ENCODE measurements at regions not wholly inside any gene's neighbourhood (a gene's known extent, or its start where the extent isn't known, plus 50 kb on each side); places are given as distances from the start of the nearest gene placed in this dataset.
"Not testable (repeated sequence)": the region's sequence is repeated elsewhere in the genome, so short reads cannot be mapped to it uniquely, and the experiment has no call there.

DNA sequence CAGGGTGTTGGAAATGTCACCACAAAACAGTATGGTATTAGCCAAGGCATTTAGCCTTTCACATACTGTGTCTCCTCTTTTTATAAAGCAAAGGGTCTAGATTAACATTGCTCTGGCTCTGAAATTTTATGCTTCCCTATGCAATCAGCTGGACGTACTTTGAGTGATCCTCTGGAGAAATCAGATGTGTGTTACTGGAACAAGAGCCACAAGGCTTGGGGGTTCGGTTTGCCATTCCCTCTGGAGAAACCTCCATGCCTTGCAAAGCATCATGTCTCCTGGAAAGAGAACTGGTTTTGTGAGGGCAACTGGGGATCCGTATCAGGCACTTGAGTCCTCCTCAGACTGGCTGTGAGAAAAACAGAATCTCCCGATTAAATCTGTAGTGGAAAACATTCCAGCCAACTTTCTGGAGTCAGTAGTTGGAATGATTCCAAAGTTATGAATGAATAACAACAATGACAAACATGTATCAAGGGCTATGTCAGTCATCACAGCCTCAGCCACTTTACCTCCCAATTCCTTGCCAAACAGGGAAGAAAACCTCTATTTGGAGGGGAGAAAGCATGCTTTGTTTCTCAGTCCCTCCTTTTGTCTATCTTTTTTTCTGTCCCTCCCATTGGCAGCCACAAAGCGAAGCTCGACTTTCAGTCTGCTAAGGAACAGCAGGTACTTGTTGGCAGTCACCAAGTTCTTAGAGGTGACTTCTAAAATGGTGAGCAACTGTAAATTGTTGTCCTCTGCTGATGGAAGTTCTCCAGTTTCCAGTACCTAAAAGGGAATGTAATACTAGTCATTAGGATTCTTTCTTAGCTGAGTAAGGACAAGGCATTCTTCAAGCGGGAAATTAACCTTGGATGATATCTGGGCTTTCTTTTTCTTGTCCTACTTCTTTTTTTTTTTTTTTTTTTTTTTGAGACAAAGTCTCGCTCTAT, 864.8 kb upstream of the AUTS2 start:
- DNase-seq = no peak

DNA sequence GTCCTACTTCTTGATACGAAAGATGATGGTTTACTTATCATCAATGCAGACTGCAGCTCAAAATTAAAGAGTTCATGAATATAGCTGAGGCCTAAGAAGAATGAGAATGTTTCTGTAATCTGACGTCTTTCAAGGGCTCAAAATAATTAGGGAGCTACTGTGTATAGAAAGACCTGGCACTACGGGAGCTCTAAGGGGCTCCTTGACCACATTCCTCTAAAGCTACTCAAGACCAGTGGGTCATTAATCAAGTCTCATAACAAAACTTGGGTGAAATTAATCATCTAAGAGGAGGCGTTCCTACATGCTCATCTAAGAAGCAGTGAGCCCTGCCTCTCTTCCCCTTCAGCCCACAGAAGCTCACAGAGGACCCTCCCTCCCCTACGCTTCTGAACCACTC, 863.8 kb upstream of the AUTS2 start:
- no peak for DNase-seq

DNA sequence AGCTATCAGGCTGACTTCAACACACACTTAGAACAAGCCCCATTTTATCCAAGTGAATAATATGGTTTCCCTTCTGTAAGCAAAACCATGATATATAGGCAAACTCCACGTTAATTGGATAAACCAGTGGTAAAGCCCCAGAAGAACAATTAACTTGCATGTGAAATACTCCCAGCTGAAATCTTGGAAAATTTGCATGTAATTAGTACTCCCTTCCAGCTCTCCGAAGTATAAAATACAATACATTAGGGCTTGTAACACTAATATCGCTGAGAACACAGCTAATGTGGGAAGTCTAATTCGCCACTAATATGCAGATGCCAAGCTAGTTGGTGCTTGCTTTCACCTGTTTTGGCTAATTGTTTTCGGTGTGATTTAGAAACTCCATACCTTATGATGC, 859.0 kb upstream of the AUTS2 start:
- DNase-seq = no peak

DNA sequence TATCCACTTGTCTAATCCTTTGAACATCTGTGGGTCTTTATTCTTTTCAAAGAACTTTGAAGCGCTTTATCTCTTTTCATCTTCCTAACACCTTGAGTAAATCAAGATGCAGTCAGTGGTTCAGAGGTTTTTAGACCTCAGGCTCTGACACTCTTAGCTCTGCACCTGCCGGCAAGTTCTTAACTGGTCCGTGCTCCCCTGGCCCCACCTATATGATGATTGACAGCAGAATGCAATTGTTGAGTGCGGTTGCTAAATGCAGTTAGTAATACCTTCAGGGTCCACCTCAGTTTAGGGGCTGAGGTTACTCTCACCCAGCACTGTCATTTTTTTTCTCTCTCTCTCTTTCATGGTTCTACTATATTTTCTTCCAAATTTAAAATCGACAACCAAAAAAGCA, 854.2 kb upstream of the AUTS2 start:
- no peak for DNase-seq

DNA sequence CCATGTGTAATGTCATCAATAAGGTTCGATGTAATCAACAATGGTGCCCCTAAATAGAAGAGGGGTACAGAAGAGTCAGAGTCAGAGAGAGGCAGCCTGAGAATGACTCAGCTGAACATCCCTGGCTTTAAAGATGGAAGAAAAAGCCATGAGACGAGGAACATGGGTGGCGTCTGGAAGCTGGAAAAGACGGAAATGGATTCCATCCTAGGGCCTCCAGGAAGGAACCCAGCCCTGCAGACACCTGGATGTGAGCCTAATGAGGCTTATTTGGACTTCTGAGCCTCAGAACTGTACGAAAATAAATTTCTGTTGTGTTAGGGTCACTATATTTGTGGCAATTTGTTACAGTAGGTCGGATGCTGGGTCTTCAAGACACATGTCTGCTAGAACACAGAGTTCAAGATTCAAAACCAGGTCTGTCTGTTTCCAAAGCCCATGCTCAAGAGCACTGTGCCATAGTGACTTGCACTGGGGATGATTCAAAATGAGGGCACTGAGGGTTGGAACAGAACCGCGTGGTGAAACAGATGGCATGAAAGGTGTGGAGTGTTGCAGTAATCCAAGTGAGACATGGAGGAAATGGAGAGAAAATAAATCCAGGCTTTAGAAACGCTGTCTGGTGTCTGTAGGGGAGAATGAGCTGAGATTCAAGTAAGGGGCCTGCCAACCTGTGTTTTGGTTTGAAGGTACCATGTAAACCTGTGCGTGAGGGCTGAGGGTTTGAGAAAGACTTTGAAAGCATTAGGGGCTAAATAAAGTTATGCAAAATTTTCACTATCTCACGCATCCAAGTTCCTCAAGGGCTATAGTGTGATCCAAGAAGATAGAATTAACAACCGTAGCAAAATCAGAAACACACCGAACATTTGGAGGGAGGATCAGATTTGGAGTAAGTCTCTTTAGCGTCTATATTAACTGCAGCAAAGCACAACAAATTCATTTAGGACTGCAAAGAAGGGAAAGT, 849.1 kb upstream of the AUTS2 start:
- DNase-seq = no peak

DNA sequence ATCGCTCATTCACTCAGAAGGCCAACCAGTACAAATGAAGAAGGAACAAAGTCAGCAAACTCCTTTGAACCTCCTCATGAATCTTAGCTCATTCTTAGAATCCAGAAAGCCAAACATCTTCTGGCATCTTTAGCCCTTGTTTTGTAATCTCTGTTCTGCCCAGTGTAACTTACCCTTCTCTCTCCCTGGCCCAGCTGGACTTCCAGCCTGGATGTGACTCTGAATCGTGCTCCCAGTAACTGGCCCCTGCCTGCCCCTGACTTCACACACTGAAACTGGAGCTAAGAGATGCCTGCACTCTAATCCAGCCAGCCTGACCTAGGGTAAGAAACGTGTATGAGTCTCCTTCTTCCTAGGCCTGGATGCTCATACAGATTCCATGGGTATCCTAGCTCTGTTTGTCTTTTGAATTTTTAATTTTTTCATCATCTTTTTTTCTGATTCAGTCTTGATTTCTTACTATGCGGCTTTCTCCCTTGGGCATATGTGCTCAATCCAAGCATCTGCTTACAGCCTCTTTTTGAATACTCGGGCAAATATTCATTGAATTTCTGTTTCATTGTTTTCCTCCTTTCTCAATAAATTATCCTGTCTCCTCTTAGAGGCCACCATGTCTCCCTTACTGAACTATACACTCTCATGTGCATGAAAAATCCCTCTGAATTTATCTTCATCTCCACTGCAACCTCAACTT, 845.6 kb upstream of the AUTS2 start:
- DNase-seq = no peak

DNA sequence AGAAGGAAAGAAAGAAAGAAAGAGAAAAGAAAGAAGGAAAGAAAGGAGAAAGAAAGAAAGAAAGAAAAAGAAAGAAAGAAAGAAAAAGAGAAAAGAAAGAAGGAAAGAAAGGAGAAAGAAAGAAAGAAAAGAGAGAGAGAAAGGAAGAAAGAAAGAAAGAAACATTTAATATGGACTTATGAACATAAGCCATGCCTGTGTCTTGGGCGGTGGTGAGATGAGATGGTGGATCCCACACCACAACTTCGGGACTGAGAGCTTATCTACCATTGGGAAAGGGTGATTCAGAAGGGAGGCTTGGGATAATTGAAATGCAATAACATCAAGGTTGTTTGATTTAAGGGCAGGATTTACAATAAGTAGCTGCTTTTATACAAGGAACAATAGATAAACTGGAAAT, 843.9 kb upstream of the AUTS2 start:
- no peak for DNase-seq

DNA sequence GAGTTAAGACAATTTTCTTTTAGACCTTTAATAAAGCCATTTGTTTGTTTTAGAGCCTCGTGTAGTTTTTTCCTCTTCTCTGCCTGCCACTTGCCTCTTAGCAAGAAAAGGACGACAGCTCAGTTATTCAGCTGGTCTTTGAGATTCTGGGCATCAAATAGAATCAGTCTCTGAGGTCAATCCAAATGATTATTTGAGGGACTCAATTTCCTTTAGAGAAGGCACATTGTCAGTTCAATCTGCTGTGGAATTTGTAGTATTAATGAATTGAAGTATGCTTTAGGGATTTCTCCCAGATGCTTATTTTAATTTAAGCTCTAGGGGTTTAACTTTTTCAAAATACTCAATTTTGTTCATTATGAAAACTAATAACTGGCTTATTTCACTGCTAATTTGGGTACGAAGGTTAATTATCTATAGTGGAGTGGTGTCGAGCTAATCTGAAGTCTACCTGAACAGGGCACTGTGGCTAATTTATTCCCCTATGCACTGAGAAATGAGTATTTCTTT, 841.2 kb upstream of the AUTS2 start:
- DNase-seq = no peak

DNA sequence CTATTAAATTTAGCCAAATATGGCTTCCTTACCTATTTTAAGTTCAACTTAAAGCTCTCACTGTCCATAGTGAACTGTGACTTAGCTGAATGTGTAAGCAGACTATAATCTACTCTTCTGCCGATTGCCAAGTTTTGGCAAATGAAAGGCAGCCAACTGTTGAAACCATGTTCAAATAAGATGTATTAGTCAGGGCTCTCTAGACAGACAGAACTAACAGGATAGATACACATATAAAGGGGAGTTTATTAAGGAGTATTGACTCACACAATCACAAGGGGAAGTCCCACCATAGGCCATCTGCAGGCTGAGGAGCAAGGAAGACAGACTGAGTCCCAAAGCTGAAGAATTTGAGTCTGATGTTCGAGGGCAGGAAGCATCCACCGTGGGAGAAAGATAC, 837.7 kb upstream of the AUTS2 start:
- DNase-seq = no peak

DNA sequence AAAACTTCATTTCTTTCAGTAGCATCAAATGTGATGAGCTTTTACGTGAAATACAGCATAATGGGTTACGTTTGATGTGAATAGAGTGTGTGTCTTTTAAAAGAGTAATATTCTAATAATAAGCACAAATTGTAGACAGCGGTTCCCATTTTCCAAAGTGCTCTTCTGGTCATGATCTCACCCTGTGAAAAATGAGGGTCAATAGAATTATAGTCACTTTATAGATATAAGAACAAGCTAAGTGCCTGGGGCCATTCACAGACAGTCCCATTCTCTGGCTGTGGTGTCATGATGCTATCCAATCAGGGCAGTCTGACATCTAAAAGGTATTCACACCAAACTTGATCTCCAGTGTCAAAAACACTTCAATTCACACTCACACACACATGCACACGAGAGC, 830.8 kb upstream of the AUTS2 start:
- no peak for DNase-seq

DNA sequence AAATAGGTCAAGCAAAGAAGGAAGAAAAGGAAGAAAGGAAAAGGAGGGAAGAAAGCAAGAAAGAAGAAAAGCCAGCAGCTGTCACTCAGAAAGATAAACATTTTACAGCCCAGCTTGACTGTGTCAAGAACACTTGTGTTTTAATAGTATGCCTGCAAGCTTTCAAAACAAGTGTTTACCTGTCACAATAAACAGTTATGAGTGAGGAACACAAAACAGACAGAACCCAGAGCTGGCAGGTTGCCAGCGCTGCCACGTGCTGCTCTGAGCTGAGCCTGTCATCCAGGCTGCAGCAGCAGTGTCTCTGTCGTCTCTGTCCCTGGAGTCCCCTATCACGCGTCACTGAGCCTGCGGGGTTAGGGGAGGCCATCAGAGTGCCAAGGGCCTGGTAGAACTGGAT, 827.6 kb upstream of the AUTS2 start:
- DNase-seq = no peak

DNA sequence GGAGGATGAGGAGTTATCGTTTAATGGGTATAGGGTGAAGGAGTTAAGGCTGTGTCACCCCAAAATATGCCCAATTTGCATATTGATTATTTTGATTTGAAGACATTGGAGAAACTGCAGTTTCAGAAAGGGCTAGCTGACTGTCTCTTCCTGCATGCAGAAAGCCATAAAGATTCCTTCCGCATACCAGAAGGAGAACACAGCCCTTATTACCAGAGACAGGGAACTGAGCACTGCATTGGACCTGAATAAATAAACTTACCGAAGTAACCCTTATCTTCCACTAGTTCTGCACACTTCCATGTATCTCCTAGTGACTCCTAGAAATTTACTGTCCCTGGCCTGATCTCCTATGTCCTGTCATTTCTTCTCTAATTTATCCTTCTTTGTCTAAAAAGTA, 821.9 kb upstream of the AUTS2 start:
- no peak for DNase-seq

DNA sequence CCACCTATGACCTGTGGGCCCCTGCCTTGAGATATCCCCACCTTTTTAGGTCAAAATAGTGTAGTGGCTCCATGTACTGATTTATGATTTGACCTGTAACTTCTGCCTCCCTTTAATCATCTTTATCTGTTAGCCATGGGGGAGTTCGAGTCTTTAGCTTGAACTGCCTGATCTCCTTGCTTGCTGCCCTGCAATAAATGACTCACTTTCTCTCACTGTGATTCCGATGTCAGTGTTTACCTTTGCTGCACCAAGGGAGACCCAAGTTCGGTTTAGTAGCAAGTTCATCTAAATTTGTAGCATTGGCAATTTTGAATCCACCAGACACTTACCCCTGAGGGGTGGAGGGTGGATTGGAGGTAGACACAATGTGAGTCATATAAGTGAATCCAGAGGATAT, 814.6 kb upstream of the AUTS2 start:
- DNase-seq = no peak

DNA sequence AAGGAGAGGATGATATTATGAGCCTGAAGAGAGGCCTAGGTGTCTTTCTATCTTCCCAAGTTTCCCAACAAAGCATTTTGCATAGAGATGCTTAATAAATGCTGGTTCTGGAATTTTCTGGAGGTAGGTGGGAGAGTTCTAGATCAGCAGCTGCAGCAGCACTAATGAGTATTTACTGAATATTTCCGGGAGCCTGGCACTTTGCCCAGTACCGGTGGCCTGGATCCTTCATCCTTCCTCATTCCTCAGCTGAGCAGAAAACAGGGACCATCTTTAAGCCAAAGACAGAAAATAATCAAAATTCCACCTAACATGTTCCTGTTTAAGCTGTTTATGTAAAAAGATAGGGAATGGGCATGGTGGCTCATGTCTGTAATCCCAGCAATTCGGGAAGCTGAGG, 813.2 kb upstream of the AUTS2 start:
- DNase-seq = no peak

DNA sequence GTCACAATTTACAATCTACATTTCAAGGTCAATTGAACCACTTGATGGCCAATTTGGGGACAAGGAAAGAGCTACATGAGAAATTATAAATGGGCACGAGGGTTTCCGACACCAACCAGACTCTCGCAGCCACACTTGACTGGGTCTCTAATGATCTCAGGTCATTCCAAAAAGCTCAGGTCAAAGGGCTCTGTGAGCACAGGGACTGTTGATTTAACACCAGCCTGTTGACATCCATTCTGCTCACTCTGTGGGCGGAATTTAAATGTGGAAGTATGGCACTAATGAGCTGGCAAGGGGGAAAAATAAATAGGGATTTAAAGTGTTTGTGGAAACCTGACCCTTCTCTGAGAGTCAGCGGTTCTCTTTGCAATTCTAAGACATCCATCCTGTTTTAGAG, 810.7 kb upstream of the AUTS2 start:
- no peak for DNase-seq

DNA sequence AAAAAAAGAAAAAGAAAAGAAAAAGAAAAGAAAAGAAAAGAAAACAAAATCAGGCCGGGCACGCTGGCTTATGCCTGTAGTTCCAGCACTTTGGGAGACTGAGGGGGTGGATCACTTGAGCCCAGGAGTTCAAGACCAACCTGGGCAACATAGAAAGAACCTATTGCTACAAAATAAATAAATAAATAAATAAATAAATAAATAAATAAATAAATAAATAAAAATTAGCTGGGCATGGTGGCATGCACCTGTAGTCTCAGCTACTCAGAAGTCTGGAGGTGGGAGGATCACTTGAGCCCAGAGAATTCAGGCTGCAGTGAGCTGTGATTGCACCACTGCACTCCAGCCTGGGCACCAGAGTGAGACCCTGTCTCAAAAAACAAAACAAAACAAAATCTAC, 809.7 kb upstream of the AUTS2 start:
- DNase-seq = not testable (repeated sequence)

DNA sequence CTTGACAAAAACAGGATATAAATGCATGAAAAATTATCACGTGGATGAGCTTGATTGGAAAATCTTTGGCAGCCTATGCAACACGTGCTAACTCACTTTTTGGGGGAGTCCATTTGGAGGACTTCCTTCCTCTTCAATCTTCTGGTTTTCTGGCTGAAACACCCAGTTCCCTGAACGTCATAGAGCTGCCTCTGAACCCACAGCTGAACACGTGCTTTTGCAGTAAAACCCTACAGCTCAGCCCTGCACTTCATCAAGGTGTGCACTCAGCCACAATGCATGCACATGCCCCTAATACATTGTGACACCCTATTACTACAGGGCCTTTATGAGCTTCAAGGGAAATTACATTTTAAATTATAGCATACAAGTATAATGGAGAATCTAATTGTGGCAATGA, 808.7 kb upstream of the AUTS2 start:
- DNase-seq = no peak

DNA sequence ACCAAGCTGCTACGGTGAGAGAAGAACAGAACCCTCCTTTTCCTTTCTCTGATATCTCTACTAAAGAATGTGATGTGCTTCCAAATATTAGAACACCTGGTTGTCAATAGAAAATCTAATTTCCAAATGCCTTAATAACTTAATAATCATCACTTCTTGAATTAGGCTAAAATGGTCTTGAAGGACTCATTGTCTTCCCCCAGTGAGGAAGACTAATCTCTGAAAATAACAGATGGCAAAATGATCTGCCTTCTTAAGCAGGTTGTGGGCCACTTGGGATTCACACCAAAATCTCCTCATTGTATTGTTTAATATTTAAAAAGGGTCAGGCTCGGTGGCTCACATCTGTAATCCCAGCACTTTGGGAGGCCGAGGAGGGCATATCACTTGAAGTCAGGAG, 805.9 kb upstream of the AUTS2 start:
- DNase-seq = no peak

DNA sequence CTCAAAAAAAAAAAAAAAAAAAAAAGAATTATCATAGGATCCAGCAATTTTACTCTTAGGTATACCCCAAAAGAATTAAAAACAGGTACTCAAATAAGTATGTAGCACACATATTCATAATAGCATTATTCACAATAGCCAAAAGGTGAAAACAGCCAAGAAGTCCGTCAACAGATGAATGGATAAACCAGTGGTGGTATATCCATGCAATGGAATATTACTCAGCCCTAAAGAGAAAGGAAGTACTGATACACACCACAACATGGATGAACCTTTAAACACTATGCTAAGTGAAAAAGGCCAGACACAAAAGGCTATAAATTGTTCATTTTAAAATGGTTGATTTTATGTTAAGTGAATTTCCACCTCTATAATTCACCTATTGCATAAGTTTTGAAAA, 804.8 kb upstream of the AUTS2 start:
- DNase-seq = no peak

DNA sequence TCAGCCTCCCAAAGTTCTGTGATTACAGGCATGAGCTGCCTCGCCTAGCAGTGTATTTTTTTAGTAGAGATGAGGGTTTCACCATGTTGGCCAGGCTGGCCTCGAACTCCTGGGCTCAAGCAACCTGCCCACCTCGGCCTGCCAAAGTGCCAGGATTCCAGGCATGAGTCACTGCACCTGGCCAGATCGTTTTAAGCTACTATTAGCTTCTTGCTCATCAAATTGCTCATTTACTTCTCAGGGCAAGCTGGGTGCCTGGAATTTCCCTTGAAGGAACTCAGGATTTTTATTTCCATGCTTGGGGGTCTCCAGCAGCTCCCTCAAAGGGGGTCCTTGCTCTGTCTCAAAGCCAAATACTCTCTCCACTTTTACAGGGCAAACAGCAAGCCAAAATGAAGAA, 798.0 kb upstream of the AUTS2 start:
- no peak for DNase-seq

DNA sequence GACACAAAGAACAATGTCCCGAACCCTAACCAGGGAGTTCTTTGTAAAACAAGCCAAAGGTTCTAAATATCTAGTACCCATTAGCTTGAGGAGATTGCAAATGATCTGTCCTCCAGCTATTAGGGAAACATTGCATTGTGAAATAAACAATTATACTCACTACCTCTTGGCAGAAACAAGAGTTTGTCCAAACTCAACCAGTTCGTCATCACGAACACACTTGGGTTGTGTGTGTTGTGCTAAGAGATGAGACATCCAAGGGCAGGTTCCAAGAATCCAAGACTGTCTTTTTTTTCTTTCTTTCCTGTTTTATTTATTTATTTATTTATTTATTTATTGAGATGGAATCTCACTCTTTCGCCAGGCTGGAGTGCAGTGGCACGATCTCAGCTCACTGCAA, 793.1 kb upstream of the AUTS2 start:
- no peak for DNase-seq

DNA sequence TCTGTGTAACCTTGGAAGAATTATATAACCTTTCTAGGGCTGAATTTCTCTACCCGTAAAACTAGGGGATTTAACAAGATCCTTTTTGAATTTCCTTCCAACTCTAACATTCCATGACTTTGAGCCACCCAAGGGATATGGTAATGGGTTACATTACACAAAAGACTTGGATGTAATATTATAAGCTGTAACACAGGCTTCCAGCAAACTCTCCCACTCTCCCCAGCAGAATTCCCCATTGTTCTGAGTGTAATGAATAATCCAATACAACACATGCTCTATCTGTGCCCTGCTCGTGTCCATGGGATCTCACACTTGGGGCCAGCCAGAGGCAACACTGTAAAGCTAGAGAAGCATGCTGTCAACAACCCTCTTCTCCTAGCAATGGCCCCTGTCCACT, 790.6 kb upstream of the AUTS2 start:
- DNase-seq = no peak

DNA sequence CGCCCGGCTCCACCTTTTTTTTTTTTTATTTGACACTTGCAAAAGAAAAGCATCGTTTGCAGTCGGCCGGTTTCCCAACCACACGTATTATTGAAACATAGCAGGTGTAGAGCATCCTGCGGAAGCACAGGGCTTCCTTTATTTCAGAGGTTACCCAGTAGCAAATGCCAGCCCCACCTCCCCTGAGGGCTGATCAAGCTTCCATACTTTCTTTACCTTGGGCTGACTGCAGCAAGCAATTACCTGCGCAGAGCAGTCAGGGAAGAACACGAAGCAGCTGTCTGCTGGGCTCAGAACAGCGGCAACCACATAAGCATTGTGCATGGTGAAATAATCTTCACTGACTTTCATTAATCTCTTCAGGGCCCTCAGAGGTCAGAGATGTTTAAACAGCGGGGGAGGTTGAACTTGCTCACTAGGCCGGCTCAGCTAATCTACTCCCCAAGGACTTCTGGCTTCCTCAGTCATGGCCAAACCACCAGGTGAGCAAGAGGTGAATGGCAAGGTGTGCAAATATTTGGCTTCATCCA, 784.7 kb upstream of the AUTS2 start:
- no peak for DNase-seq

Data from cortex of kidney (tissue), 1 donor.